ENCODE measurements at regions not wholly inside any gene's neighbourhood (a gene's known extent, or its start where the extent isn't known, plus 50 kb on each side); places are given as distances from the start of the nearest gene placed in this dataset.
"Not testable (repeated sequence)": the region's sequence is repeated elsewhere in the genome, so short reads cannot be mapped to it uniquely, and the experiment has no call there.

DNA sequence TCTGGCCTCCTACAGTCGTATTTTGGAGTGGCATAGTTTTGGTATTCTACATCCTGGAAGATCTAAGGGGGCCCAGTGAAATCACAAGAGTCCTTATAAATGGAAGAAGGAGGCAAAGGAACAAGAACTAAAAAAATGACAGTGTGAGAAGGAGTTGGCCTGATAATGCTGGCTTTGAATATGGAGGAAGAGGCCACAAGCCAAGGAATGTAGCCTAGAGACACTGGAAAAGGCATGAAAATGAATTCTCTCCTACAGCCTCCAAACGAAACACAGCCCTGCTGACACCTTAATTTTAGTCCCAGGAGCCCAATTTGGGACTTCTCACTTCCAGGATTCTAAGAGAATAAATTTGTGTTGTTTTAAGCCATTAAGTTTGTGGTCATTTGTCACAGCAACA, 54.6 kb upstream of the LIPC start:
- ATAC-seq: no peak
- intact Hi-C loops (cut with DNase I): no loop called here
- DNase-seq (ENCODE audit: missing footprints): no peak

DNA sequence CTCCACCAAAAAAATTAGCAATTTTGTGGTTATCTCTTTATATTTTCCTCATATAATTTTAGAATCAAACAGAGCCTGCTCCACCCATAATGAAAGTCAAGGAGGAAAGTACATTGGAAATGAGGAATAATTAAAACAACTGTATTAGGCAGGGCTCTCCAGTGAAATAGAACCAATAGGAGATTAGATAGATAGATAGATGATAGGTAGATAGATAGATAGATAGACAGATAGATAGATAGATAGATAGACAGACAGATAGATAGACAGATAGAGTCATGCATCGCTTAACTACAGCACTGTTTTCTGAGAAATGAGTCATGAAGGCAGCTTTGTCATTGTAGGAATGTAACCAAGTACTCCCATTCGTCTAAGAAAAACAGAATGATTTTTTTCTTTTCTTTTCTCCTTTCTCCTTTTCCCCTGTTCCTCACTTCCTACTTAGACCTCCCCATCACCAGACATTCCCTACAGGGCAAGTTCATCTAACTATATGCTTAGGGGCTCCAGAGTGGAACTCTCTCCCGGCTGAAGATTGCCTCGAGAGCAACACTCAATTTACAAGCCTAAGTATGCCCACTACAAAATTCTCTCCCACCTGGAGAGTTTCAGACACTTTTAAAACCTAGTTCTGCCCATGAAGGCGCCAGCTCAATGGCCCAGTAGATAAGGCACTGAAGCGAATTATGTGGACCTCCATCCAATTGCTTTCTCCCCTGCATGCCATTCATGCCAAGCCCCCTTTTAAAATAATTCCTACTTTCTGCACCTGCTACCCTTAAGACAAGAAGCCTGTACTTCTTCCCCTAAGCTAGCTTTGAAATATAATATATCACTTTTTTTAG, 53.3 kb upstream of the LIPC start:
- ATAC-seq (no peak), DNase-seq (ENCODE audit: missing footprints) (no peak)
- intact Hi-C loops (cut with DNase I): no loop called here

GRCh38 chr15:58379454-58379853, 52.3 kb upstream of the LIPC start:
- intact Hi-C loops (cut with DNase I); DNase-seq (ENCODE audit: missing footprints); ATAC-seq: not testable (repeated sequence)

DNA sequence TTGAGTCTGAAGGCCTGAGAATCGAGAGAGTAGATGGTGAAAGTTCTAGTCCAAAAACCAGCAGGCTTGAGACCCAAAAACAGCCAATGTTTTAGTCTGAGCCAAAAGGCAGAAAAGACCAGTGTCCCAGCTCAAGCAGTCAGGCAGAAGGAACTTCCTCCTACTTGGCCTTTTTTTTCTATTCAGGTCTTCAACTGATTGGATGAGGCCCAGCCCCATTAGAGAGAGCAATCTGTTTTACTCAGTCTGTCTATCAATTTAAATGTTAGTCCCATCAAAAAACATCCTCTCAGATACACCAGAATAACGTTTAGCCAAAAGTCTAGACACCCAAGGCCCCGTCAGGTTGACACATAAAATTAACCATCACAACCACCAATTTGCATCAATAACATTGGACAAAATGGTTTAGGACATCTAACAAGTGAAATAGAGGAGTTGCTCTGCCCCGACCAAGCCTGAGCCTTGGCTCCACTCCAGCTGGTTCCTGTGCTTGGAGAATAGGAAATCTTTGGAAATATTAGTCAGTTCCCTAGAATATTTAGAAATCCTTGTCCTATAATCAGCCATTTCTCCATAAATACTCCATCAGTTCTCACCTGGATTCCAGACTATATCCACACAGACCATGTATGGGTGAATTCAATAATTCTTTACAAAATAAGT, 51.4 kb upstream of the LIPC start:
- no peak for DNase-seq (ENCODE audit: missing footprints)
- intact Hi-C loops (cut with DNase I): no loop called here
- no peak for ATAC-seq

GRCh38 chr15:58381697-58382096, 50.1 kb upstream of the LIPC start:
- no peak for ATAC-seq
- intact Hi-C loops (cut with DNase I): no loop called here
- DNase-seq (ENCODE audit: missing footprints): no peak

Measured in Right ventricle myocardium inferior (tissue), 1 donor.